ENCODE measurements at regions not wholly inside any gene's neighbourhood (a gene's known extent, or its start where the extent isn't known, plus 50 kb on each side); places are given as distances from the start of the nearest gene placed in this dataset.

- Histone ChIP-seq H3K36me3 (replicated peaks in 1 of 2; ENCODE audit: control insufficient read depth in 1 of 2, insufficient read depth in 2 of 2, low read length in 2 of 2) (no peaks in the 10 kb centered on the region), H3K4me2 (ENCODE audit: low read depth, low read length) (no peak overlapping the region), H3K4me1 (ENCODE audit: insufficient read depth, low read length) (no peaks in the 10 kb centered on the region), H3K27ac (ENCODE audit: extremely low read length, insufficient read depth, low read length) (no peak overlapping the region), H4K20me1 (ENCODE audit: insufficient read depth, low read length) (no peaks in the 10 kb centered on the region), H3K4me3 (replicated peaks in 1 of 3; ENCODE audit: insufficient read depth in 1 of 3, low read depth in 2 of 3, low read length in 3 of 3) (no peak overlapping the region), H3K79me2 (ENCODE audit: insufficient read depth, low read length) (no peaks in the 10 kb centered on the region), H3K9ac (ENCODE audit: insufficient read depth, low read depth, low read length) (no peak overlapping the region), H3K9me3 (ENCODE audit: low read length) (no peaks in the 10 kb centered on the region), H2AFZ (ENCODE audit: low read length) (no peak overlapping the region), H3K27me3 (ENCODE audit: control insufficient read depth in 1 of 2, insufficient read depth in 2 of 2, low read length in 2 of 2) (peaks cover 0 to 29% of the 10 kb centered on the region in 2 experiments; a peak in 1 of 5 replicates)
- POLR2A ChIA-PET = no interaction called here
- 0% methylated on average over 1 of the region's 11 CpGs for WGBS (ENCODE audit: low lambda C conversion rate)
- BruUV-seq (replicated peaks) = no TSS peak
- TF ChIP-seq CEBPB (IDR thresholded peaks at IDR 0.05; ENCODE audit: borderline replicate concordance, low read depth, low read length) (0 out of 2 replicates have a peak, but pooled peaks have one; percentile 5), BCL3 (CRISPR knock-in tag; IDR thresholded peaks at IDR 0.05) (no peak)
- intact Hi-C loops (cut with micrococcal nuclease; ENCODE audit: unreplicated experiment) = no loop called here
- in situ Hi-C loops (cut with HindIII; ENCODE audit: extremely low pct_ligation_motif_present, low pct_unique_long_range_greater_than_20kb) = no loop called here
- FAIRE-seq (no peak), ATAC-seq (no peak), DNase-seq (ENCODE audit: low spot score) (no peak)
- CTCF ChIA-PET (ENCODE audit: low intra/inter-chr PET ratio, low total read pairs) = no interaction called here
Observed at GRCh38 chr18:78632111-78632541, 347.5 kb upstream of the SALL3 start.

GRCh38 chr18:78634061-78634696 is 345.4 kb upstream of the SALL3 start:
- ATAC-seq = no peak

More at GRCh38 chr18:78634061-78634696, 345.4 kb upstream of the SALL3 start:
- H3K27ac ChIP-seq (ENCODE audit: extremely low read length, insufficient read depth, low read length) = no peak overlapping the region
- TF ChIP-seq ARID4A (CRISPR knock-in tag; IDR thresholded peaks at IDR 0.05; ENCODE audit: borderline replicate concordance) = no peak
- TF ChIP-seq ZBTB46 (CRISPR knock-in tag; IDR thresholded peaks at IDR 0.05; ENCODE audit: borderline replicate concordance) = no peak
- TF ChIP-seq ZNF746 (CRISPR knock-in tag; IDR thresholded peaks at IDR 0.05) = no peak
- no peak for TF ChIP-seq ZSCAN22 (CRISPR knock-in tag; IDR thresholded peaks at IDR 0.05)
- no peak for TF ChIP-seq ATF2 (CRISPR knock-in tag; IDR thresholded peaks at IDR 0.05)
- TF ChIP-seq MXD4 (CRISPR knock-in tag; IDR thresholded peaks at IDR 0.05) = no peak
- no peak for DNase-seq (ENCODE audit: low spot score)
- ChIA-PET CTCF (ENCODE audit: low intra/inter-chr PET ratio, low total read pairs) (no interaction called here), POLR2A (no interaction called here)
- no peak overlapping the region for H3K9ac ChIP-seq (ENCODE audit: insufficient read depth, low read depth, low read length)
- H4K20me1 ChIP-seq (ENCODE audit: insufficient read depth, low read length) = no peaks in the 10 kb centered on the region
- H3K79me2 ChIP-seq (ENCODE audit: insufficient read depth, low read length) = no peaks in the 10 kb centered on the region
- no peak overlapping the region for H3K4me3 ChIP-seq (replicated peaks in 1 of 3; ENCODE audit: insufficient read depth in 1 of 3, low read depth in 2 of 3, low read length in 3 of 3)
- no peaks in the 10 kb centered on the region for H3K36me3 ChIP-seq (replicated peaks in 1 of 2; ENCODE audit: control insufficient read depth in 1 of 2, insufficient read depth in 2 of 2, low read length in 2 of 2)
- H2AFZ ChIP-seq (ENCODE audit: low read length) = no peak overlapping the region
- H3K4me2 ChIP-seq (ENCODE audit: low read depth, low read length) = no peak overlapping the region
- no TSS peak for BruUV-seq (replicated peaks)
- in situ Hi-C loops (cut with HindIII; ENCODE audit: extremely low pct_ligation_motif_present, low pct_unique_long_range_greater_than_20kb) (no loop called here), intact Hi-C loops (cut with micrococcal nuclease; ENCODE audit: unreplicated experiment) (no loop called here)
- peaks cover 0 to 18% of the 10 kb centered on the region in 2 experiments; a peak in 1 of 5 replicates for H3K27me3 ChIP-seq (ENCODE audit: control insufficient read depth in 1 of 2, insufficient read depth in 2 of 2, low read length in 2 of 2)
- 30% methylated on average over 17 of the region's 20 CpGs for WGBS (ENCODE audit: low lambda C conversion rate)
- no peaks in the 10 kb centered on the region for H3K9me3 ChIP-seq (ENCODE audit: low read length)
- no peak for FAIRE-seq
- no peaks in the 10 kb centered on the region for H3K4me1 ChIP-seq (ENCODE audit: insufficient read depth, low read length)

Measured in HepG2 (cell line).